ENCODE measurements at regions not wholly inside any gene's neighbourhood (a gene's known extent, or its start where the extent isn't known, plus 50 kb on each side); places are given as distances from the start of the nearest gene placed in this dataset.

GRCh38 chr20:57763235-57763595, 53.4 kb upstream of the PMEPA1 start:
- no peak overlapping the region for H3K4me3 ChIP-seq
- no peak overlapping the region for H3K27ac ChIP-seq
- no peaks in the 10 kb centered on the region for H3K4me1 ChIP-seq
- H3K27me3 ChIP-seq (replicated peaks in 1 of 7) = no peaks in the 10 kb centered on the region
- TF ChIP-seq POLR2A (IDR thresholded peaks at IDR 0.05) (no peak), CTCF (IDR thresholded peaks at IDR 0.05 in 8 of 11, conservative IDR thresholded peaks at IDR 0.05 in 3 of 11) (no peak), POLR2AphosphoS5 (IDR thresholded peaks at IDR 0.05) (no peak)
- 79 to 89% (median 84%) methylated on average over 4 of the region's 4 CpGs for WGBS, 5 donors
- intact Hi-C loops (cut with DNase I; ENCODE audit: low total_unique reads) = no loop called here
- peaks cover 0 to 15% (median 10%) of the 10 kb centered on the region in 8 donors for H3K9me3 ChIP-seq
- H3K36me3 ChIP-seq = no peaks in the 10 kb centered on the region
- no peak for DNase-seq

DNA sequence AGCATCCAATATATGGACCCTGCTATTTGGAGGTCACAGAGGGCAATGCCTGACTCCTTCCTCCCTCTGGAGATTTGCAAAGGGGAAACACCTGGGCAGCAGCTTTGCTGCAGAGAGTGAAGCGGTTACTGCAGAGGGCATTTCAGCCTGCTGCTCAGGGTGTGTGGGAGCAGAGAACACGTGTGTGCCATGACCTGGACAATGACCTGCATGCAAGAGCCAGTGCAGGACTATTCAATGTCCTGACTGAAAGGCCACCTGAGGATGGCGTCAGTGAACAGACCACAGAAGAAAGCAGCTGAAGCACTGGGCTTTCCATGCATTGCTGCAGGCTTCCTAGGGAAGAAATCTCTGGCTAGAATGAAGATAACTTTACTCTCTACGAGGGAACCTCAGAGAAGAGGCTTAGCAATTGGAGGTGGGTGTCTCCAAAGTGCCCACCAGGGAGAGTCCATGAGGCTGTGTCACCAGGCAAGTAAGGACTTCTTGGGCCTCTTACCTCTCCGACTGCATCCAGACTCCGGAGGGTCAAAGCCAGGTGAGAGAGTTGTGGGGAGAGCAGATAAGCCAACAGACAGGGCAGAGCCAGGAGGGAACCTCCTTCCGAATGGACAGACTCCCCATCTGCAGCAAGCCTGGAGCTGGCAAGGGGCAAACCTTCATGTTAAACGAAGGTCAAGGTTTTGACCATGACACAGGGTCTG, 52.9 kb upstream of the PMEPA1 start:
- 70 to 77% (median 76%) methylated on average over 8 of the region's 8 CpGs for WGBS, 5 donors
- Histone ChIP-seq H3K4me1 (no peaks in the 10 kb centered on the region), H3K36me3 (no peaks in the 10 kb centered on the region), H3K27me3 (replicated peaks in 1 of 7) (no peaks in the 10 kb centered on the region), H3K9me3 (peaks cover 0 to 15% (median 10%) of the 10 kb centered on the region in 8 donors), H3K4me3 (no peak overlapping the region), H3K27ac (no peak overlapping the region)
- DNase-seq = peak; percentile 46
- TF ChIP-seq CTCF (IDR thresholded peaks at IDR 0.05 in 8 of 11, conservative IDR thresholded peaks at IDR 0.05 in 3 of 11) (no peak), POLR2AphosphoS5 (IDR thresholded peaks at IDR 0.05) (no peak), POLR2A (IDR thresholded peaks at IDR 0.05) (no peak)
- intact Hi-C loops (cut with DNase I; ENCODE audit: low total_unique reads) = no loop called here

- H3K9me3 ChIP-seq = peaks cover 0 to 24% (median 15%) of the 10 kb centered on the region in 8 donors
- H3K27me3 ChIP-seq (replicated peaks in 1 of 7) = no peaks in the 10 kb centered on the region
- no peaks in the 10 kb centered on the region for H3K36me3 ChIP-seq
- 87 to 98% (median 90%) methylated on average over 3 of the region's 3 CpGs for WGBS, 5 donors
- no peak overlapping the region for H3K4me3 ChIP-seq
- intact Hi-C loops (cut with DNase I; ENCODE audit: low total_unique reads) = no loop called here
- DNase-seq = no peak
- H3K27ac ChIP-seq = no peak overlapping the region
- no peaks in the 10 kb centered on the region for H3K4me1 ChIP-seq
- TF ChIP-seq CTCF (IDR thresholded peaks at IDR 0.05 in 8 of 11, conservative IDR thresholded peaks at IDR 0.05 in 3 of 11) (no peak), POLR2AphosphoS5 (IDR thresholded peaks at IDR 0.05) (no peak), POLR2A (IDR thresholded peaks at IDR 0.05) (no peak)
Measured at GRCh38 chr20:57761413-57761734, 51.6 kb upstream of the PMEPA1 start.

GRCh38 chr20:57760698-57761412, 51.0 kb upstream of the PMEPA1 start:
- Histone ChIP-seq H3K9me3 (peaks cover 0 to 24% (median 15%) of the 10 kb centered on the region in 8 donors), H3K27me3 (replicated peaks in 1 of 7) (no peaks in the 10 kb centered on the region), H3K4me1 (no peaks in the 10 kb centered on the region), H3K4me3 (no peak overlapping the region), H3K36me3 (no peaks in the 10 kb centered on the region), H3K27ac (no peak overlapping the region)
- intact Hi-C loops (cut with DNase I; ENCODE audit: low total_unique reads) = no loop called here
- TF ChIP-seq CTCF (IDR thresholded peaks at IDR 0.05 in 8 of 11, conservative IDR thresholded peaks at IDR 0.05 in 3 of 11) (no peak), POLR2A (IDR thresholded peaks at IDR 0.05) (no peak), POLR2AphosphoS5 (IDR thresholded peaks at IDR 0.05) (no peak)
- WGBS, 5 donors = 94 to 99% (median 96%) methylated on average over 4 of the region's 4 CpGs
- DNase-seq = no peak
